Muscle of back (tissue), 3 donors: ENCODE measurements at regions not wholly inside any gene's neighbourhood (a gene's known extent, or its start where the extent isn't known, plus 50 kb on each side); places are given as distances from the start of the nearest gene placed in this dataset.

Experiments
- DNase-seq, 3 donors: peaks; one replicate each; pipeline versions ENCODE4 v3.0.0 to v3.0.0-alpha.2; 2013

- DNase-seq = no peak
Measured at GRCh38 chr4:141783770-141784169, 147.4 kb downstream of the IL15 start.

- DNase-seq = no peak
Measured at GRCh38 chr4:141786946-141787345, 150.6 kb downstream of the IL15 start.

- DNase-seq = no peak
Measured at GRCh38 chr4:141788169-141788915, 152.0 kb downstream of the IL15 start.

- no peak for DNase-seq
Measured at GRCh38 chr4:141789716-141790115, 153.3 kb downstream of the IL15 start.

DNA sequence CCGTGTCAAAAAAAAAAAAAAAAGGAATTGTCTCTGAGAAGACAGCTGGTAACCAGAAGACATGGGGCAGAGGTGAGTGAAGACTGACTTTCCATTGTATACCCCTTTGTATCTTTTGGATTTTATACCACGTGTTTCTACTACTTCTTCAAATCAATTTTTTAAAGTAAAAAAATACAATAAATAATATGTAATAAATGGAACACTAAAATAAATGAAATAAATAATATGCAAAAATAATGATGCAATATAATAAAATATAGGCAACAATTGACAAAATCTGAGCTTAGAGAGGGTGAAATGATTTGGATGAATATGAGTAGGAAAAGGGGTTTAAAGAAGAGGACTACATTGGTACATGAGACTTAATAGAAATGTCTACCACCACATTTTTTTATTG lies 155.8 kb downstream of the IL15 start:
- DNase-seq = no peak

DNA sequence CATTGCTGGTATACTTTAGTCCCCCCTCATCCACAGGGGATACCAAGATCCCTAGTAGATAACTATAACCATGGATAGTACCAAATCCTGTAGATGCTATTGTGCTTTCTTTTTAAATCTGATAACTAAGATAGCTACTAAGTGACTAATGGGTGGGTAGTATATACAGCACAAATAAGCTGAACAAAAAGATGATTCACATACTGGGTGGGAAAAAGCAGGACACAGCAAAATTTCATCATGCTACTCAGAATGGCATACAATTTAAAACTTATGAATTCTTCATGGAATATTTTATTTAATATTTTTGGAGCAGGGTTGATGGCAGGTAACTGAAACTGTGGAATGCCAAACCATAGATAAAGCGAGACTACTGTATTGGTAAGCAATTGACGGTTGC lies 161.6 kb downstream of the IL15 start:
- DNase-seq = no peak

GRCh38 chr4:141801558-141801957 lies 165.2 kb downstream of the IL15 start:
- DNase-seq = no peak

DNA sequence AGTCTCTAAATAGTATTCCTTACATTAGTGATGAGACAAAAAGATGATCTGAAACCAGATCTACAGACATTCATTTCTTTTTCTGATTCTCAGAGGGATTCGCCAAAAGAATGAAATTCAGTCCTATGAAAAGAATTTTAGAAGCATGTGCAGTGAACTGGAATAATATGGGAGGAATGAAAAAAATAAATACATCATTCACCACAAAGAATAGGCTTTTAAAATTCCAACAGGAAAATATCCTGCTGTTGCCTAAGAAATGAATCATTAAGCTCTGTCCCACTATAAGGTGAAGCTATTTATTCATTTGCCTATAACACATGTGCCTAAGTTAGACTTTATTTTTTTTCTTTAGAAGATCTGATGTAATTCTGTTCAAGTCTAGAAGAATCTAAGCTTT lies 165.9 kb downstream of the IL15 start:
- DNase-seq = peak in 1 of 3 donors; percentile 78

GRCh38 chr4:141804836-141805235 lies 168.5 kb downstream of the IL15 start:
- DNase-seq = no peak

DNA sequence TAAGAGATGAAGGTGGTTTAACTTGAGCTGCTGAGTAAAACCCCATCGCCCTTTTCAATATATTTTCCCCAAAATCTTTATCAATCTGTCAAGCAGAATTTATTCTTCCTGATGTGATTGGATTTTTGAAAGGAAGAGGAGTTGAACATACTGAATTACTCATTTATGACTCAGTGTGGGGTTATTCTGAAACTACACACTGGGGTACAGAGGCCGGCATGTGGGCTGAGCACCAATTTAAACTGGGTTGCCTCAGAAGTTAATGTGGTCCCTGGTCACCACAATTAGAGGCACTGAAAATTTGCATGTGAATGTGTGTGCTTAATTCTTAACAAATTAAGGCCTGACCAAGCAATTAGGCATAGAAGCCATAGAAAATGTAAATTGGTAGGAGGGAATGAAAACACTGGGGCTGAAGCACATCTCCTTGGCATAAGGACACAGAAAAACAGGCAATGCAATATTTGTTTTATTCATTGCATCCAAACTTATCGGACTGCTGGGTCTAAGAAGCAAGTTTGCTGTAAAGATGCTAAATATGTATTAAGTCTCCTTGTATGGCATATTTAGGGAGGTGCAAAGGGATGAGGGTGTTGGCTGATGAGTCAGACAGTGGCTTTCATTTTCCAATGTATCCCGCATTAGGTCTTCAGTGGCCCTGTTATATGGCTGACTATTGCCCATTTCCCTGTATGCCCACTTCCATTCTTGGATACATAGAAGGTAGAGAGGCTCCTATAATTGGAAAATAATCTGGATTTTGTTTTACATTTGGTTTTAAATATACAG lies 170.9 kb downstream of the IL15 start:
- DNase-seq = no peak

DNA sequence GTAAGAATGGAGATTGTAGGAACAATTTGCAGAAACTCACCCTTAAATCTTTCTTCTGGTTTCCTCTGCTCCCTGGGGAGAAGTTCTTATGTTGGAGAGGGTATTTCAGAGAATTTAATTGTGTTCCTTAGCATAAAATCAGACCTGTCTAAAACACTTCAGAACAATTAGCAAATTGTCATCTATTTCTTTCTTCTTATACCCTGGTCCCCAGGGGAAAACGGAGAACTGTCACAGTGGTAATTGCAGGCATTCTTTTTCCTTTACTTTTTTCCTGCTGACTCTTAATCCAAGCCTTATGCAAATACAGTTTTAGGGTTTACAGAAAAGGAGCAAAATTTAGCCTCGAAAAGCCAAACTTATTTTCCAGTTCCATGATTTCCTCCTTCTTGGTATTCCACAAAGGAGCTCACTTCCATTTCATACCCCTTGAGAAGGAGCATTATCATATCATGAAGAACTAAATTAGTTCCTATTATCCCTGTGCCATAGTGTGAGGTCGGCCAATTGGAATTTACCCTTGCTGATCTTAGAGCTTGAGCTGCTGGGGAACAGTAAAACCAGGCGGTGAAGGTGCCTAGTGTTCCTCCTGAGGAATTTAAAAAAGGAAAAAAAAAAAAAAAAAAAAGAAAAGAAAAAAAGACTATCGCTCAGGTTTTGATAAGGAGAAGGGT lies 173.8 kb downstream of the IL15 start:
- no peak for DNase-seq

DNA sequence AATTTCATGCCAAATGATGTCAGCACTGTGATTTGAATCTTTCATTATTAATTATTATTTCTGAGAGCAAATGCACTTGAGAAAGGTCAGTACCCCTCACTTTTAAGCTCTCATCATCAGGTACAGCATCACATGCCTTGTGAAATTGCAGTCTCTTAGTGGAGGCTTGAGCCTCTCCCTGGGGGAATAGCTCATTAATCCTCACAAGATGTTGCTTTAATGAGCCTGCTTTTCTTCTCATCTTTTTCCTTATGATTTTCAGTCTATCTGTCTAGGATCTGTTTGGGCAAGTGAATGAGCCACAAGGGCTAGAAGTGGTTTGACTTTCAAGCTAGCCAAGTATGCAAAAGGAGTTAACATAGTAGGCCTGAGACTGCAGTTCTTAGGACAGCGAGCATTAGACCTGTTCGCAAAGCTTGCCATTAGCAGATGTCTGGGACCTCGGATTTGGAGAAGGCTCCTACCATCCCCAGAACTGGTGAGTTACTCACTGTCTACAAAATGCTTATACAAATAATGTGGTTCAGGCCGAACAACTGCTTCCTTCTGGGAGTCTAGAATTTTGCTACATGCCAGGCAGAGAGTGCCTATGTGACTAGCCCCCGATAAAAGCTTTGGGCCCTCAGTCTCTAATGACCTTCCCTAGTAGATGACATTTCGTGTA lies 174.5 kb downstream of the IL15 start:
- no peak for DNase-seq

- no peak for DNase-seq
Measured at GRCh38 chr4:141812158-141812557, 175.8 kb downstream of the IL15 start.

DNA sequence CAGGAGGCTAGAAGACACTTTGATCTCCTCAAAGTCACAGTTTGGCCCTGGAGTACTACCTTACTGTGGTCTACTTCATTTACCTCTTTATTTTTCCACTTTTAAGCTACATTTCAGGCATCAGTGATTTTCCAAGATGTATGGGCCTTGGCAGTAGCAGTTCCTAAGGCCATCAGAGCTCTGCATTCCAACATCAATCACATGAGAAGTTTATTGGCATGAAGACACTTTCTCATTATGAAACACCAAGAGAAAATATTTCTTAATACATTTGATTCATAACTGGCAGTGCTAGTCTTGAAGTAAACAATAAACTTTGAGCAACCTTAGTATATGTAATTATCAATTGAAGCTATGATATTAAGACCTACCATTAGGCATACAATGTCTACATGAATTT lies 178.1 kb downstream of the IL15 start:
- DNase-seq = no peak

DNA sequence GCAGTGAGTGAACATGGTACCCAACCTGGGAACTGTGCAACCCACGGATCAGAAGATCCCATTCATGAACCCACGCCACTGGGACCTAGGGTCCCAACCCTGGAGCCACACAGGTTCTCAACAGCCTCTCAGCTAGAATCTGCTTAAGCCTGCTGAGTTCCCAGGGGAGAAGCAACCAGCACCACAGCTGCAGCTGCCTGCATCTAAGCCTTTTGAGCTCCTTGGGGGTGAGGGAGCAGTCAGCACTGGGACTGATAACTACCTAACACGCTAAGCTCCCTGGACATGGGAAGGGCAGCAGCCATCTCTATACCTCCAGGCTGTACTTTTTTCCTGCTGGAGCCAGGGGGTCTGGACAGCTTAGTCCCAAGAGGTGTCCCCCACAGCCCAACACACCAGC lies 179.3 kb downstream of the IL15 start:
- DNase-seq = no peak

DNA sequence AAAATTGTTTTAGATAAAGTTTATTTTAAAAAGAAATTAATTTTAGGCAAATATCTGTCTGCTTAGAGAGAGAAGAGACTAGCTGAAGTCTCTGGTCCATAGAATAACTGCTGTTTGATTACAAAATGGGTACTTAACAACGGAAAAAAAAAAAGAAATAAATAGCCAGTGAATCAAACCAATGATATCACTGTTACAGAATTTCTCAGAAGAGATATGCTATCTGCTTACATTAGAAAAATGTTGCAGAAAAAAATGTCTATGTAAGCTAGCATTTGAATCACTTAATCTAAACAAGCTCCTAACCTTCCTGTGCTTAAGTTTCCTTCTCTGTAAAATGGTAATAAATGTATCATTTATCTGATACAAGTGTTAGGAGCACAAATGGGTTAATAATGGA lies 189.9 kb downstream of the IL15 start:
- DNase-seq = no peak

DNA sequence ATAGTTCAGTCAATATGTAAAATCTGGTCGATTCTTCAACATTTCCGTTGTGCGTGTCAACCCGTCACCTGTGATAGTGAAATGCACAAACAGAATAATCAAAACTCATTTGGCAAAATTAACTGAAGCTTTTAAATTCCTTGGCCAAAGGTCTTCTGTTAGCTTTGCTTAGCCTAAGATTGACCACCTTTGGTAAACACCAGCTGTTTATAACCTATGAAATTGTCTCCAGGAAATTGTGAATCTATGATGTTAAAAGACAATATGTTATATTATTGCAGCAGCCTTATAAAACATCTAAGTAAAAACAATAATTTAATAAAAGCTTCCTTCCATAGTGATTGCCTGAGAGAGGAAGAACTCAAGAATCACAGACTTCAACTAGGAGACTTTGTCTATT lies 196.8 kb downstream of the IL15 start:
- DNase-seq = no peak

- no peak for DNase-seq
Measured at GRCh38 chr4:141840299-141840986, 204.1 kb downstream of the IL15 start.

DNA sequence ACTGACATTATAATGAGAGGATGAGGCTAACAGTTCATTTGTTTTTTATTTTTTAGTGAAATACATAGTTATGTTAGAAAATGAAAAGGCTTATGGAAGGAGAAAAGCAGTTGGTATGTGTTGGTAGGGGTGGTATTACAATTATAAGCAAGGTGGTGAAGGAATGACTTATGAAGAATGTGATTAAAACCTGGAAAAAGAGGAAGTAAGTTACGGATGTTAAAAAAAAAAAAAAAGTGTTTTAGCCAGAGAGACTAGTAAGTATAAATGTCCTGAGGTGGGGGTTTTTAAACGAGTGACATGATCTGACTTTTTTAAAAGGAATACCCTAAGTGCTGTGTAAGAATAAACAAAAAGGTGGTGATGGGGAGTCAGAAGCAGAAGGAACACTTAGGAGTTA lies 206.8 kb downstream of the IL15 start:
- DNase-seq = no peak

DNA sequence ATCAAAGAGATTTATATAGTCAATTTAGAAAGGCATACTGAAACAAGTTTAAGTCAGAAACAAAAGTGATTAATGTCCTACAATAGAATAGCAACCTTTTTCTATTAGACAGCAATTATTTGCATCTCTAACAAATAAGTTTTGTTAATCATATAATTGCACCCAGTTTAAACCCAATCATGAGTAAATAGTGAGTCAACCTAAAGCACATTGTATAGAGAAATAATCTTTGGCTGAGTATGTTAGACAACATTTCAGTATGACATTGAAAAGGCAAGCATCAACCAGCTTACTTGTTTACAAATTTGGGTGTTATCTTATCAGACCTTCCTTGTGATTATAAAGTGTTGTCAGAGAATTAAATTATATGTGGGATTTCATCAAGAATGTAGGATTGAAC lies 209.5 kb downstream of the IL15 start:
- no peak for DNase-seq

- DNase-seq = no peak
Measured at GRCh38 chr4:141849367-141849766, 213.0 kb downstream of the IL15 start.

GRCh38 chr4:141849778-141850177 lies 213.4 kb downstream of the IL15 start:
- no peak for DNase-seq
